ENCODE measurements at regions not wholly inside any gene's neighbourhood (a gene's known extent, or its start where the extent isn't known, plus 50 kb on each side); places are given as distances from the start of the nearest gene placed in this dataset.

- intact Hi-C loops (cut with DNase I), result no loop called here
- WGBS, 3 donors, result 27 to 55% (median 39%) methylated on average over 6 of the region's 6 CpGs
Measured at GRCh38 chr6:14770572-14770971, 475.3 kb upstream of the JARID2 start.

GRCh38 chr6:14771016-14771415 is 474.9 kb upstream of the JARID2 start:
- DNase-seq, result no peak
- no peak for TF ChIP-seq EP300 (IDR thresholded peaks at IDR 0.05)
- no peak for TF ChIP-seq POLR2A (IDR thresholded peaks at IDR 0.05)
- no peak for TF ChIP-seq CTCF (IDR thresholded peaks at IDR 0.05)
- no peak overlapping the region for H3K27ac ChIP-seq
- H3K27me3 ChIP-seq, result no peaks in the 10 kb centered on the region
- H3K4me1 ChIP-seq (ENCODE audit: insufficient read depth), result peaks cover 2% of the 10 kb centered on the region
- 8 to 24% (median 8%) methylated on average over 3 of the region's 3 CpGs for WGBS, 3 donors
- H3K9me3 ChIP-seq, result no peaks in the 10 kb centered on the region
- no peaks in the 10 kb centered on the region for H3K36me3 ChIP-seq
- no peak overlapping the region for H3K4me3 ChIP-seq
- intact Hi-C loops (cut with DNase I), result no loop called here

More at GRCh38 chr6:14770572-14770971, 475.3 kb upstream of the JARID2 start:
- no peaks in the 10 kb centered on the region for H3K9me3 ChIP-seq
- no peaks in the 10 kb centered on the region for H3K27me3 ChIP-seq
- no peak overlapping the region for H3K4me3 ChIP-seq
- no peaks in the 10 kb centered on the region for H3K36me3 ChIP-seq
- no peak overlapping the region for H3K27ac ChIP-seq
- no peak for TF ChIP-seq POLR2A (IDR thresholded peaks at IDR 0.05)
- no peak for TF ChIP-seq EP300 (IDR thresholded peaks at IDR 0.05)
- no peak for TF ChIP-seq CTCF (IDR thresholded peaks at IDR 0.05)
- DNase-seq, result no peak
- peaks cover 2% of the 10 kb centered on the region for H3K4me1 ChIP-seq (ENCODE audit: insufficient read depth)

GRCh38 chr6:14772188-14772587 is 473.7 kb upstream of the JARID2 start:
- H3K27me3 ChIP-seq, result no peaks in the 10 kb centered on the region
- TF ChIP-seq POLR2A (IDR thresholded peaks at IDR 0.05) (no peak), EP300 (IDR thresholded peaks at IDR 0.05) (no peak), CTCF (IDR thresholded peaks at IDR 0.05) (no peak)
- H3K4me3 ChIP-seq, result no peak overlapping the region
- no peaks in the 10 kb centered on the region for H3K9me3 ChIP-seq
- no peak for DNase-seq
- H3K36me3 ChIP-seq, result no peaks in the 10 kb centered on the region
- 95 to 98% (median 95%) methylated on average over 7 of the region's 7 CpGs for WGBS, 3 donors
- no peak overlapping the region for H3K27ac ChIP-seq
- intact Hi-C loops (cut with DNase I), result no loop called here
- peaks cover 2% of the 10 kb centered on the region for H3K4me1 ChIP-seq (ENCODE audit: insufficient read depth)

GRCh38 chr6:14775528-14775927 is 470.3 kb upstream of the JARID2 start:
- 46 to 68% (median 50%) methylated on average over 1 of the region's 1 CpG for WGBS, 3 donors
- H3K9me3 ChIP-seq, result no peaks in the 10 kb centered on the region
- TF ChIP-seq POLR2A (IDR thresholded peaks at IDR 0.05), result no peak
- TF ChIP-seq EP300 (IDR thresholded peaks at IDR 0.05), result no peak
- TF ChIP-seq CTCF (IDR thresholded peaks at IDR 0.05), result no peak

GRCh38 chr6:14776307-14776706 is 469.6 kb upstream of the JARID2 start:
- H3K27ac ChIP-seq, result no peak overlapping the region
- intact Hi-C loops (cut with DNase I), result no loop called here
- no peaks in the 10 kb centered on the region for H3K36me3 ChIP-seq
- DNase-seq, result no peak
- no peaks in the 10 kb centered on the region for H3K4me1 ChIP-seq (ENCODE audit: insufficient read depth)
- no peaks in the 10 kb centered on the region for H3K9me3 ChIP-seq
- 63 to 73% (median 69%) methylated on average over 3 of the region's 3 CpGs for WGBS, 3 donors
- no peak overlapping the region for H3K4me3 ChIP-seq
- TF ChIP-seq POLR2A (IDR thresholded peaks at IDR 0.05) (no peak), CTCF (IDR thresholded peaks at IDR 0.05) (no peak), EP300 (IDR thresholded peaks at IDR 0.05) (no peak)
- H3K27me3 ChIP-seq, result no peaks in the 10 kb centered on the region

More at GRCh38 chr6:14775528-14775927, 470.3 kb upstream of the JARID2 start:
- DNase-seq, result no peak
- Histone ChIP-seq H3K4me3 (no peak overlapping the region), H3K27ac (no peak overlapping the region), H3K4me1 (ENCODE audit: insufficient read depth) (peaks cover 2% of the 10 kb centered on the region), H3K27me3 (no peaks in the 10 kb centered on the region), H3K36me3 (no peaks in the 10 kb centered on the region)
- intact Hi-C loops (cut with DNase I), result no loop called here
